Body of pancreas (tissue), 4 donors: ENCODE measurements at regions not wholly inside any gene's neighbourhood (a gene's known extent, or its start where the extent isn't known, plus 50 kb on each side); places are given as distances from the start of the nearest gene placed in this dataset.

ENCODE experiments used
- POLR2A ChIP-seq, 3 donors: fragments of 450-650 bp; IDR thresholded peaks; one replicate each; pipeline ENCODE4 v1.6.1; 2016; ENCODE audit warnings: antibody characterized with exemption in 3 of 3, mild to moderate bottlenecking in 2 of 3
- TF ChIP-seq, protein P1 (sequence below), 7 experiments: fragments of 450-650 bp in 4 of 7; fragments of 200-600 bp in 3 of 7; sonication (generic) in 3 of 7; IDR thresholded peaks; one replicate each; pipeline ENCODE4 v1.5.1; 2016 to 2019; ENCODE audit warnings: antibody characterized with exemption in 7 of 7

- TF ChIP-seq, protein P1, sequence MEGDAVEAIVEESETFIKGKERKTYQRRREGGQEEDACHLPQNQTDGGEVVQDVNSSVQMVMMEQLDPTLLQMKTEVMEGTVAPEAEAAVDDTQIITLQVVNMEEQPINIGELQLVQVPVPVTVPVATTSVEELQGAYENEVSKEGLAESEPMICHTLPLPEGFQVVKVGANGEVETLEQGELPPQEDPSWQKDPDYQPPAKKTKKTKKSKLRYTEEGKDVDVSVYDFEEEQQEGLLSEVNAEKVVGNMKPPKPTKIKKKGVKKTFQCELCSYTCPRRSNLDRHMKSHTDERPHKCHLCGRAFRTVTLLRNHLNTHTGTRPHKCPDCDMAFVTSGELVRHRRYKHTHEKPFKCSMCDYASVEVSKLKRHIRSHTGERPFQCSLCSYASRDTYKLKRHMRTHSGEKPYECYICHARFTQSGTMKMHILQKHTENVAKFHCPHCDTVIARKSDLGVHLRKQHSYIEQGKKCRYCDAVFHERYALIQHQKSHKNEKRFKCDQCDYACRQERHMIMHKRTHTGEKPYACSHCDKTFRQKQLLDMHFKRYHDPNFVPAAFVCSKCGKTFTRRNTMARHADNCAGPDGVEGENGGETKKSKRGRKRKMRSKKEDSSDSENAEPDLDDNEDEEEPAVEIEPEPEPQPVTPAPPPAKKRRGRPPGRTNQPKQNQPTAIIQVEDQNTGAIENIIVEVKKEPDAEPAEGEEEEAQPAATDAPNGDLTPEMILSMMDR (IDR thresholded peaks at IDR 0.05) = no peak
- TF ChIP-seq POLR2A (IDR thresholded peaks at IDR 0.05) = no peak
Measured at GRCh38 chr10:109270173-109270572, 653.1 kb downstream of the XPNPEP1 start.
